GM12873 (cell line): ENCODE measurements at regions not wholly inside any gene's neighbourhood (a gene's known extent, or its start where the extent isn't known, plus 50 kb on each side); places are given as distances from the start of the nearest gene placed in this dataset.

ENCODE experiments used
- TF ChIP-seq, protein P1 (sequence below): IDR thresholded peaks from 2 replicates; pipeline ENCODE4 v1.5.1; 2012; ENCODE audit warnings: low read depth, mild to moderate bottlenecking, moderate library complexity, low read length, control low read depth; ENCODE audit not compliant: insufficient read depth; ENCODE audit errors: missing control alignments

DNA sequence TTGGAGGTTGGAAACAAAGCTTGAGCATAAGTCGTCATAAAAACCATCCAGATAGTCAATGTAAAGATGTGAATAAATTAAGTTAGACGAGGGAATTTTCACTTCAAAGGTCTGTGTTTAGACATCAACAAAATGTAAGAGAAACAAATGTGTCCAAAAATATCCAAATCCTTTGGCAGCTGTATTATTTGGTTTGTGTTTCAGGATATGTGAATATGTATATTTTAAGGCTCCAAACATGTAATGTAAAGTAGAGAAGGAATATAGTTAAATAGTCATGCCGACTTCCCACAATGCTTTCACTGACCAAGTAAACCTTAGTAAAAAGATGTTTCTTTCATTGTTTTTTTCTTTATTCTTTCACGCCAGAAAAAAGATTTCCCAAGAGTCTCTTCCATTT, 604.9 kb upstream of the NRP1 start:
- TF ChIP-seq, protein P1, sequence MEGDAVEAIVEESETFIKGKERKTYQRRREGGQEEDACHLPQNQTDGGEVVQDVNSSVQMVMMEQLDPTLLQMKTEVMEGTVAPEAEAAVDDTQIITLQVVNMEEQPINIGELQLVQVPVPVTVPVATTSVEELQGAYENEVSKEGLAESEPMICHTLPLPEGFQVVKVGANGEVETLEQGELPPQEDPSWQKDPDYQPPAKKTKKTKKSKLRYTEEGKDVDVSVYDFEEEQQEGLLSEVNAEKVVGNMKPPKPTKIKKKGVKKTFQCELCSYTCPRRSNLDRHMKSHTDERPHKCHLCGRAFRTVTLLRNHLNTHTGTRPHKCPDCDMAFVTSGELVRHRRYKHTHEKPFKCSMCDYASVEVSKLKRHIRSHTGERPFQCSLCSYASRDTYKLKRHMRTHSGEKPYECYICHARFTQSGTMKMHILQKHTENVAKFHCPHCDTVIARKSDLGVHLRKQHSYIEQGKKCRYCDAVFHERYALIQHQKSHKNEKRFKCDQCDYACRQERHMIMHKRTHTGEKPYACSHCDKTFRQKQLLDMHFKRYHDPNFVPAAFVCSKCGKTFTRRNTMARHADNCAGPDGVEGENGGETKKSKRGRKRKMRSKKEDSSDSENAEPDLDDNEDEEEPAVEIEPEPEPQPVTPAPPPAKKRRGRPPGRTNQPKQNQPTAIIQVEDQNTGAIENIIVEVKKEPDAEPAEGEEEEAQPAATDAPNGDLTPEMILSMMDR: no peak

DNA sequence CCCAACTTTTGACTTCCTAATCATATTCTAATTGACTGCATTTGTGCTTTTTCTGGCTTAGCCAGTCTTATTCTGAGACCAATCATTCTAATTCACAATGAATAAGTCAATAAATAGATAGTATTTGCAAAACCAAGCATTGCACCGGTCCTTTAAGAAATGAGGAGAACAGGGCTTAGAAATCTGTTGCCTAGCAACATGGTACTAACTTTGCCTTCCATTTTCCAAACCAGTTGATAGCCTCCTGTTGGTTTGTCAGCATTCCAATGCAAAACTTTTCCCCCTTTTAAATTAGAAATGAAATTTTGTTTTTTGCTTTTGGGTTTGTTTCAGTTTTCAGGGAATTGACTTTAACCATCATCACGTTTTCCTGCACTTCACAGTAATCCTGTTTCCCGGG, 603.5 kb upstream of the NRP1 start:
- TF ChIP-seq, protein P1: no peak

DNA sequence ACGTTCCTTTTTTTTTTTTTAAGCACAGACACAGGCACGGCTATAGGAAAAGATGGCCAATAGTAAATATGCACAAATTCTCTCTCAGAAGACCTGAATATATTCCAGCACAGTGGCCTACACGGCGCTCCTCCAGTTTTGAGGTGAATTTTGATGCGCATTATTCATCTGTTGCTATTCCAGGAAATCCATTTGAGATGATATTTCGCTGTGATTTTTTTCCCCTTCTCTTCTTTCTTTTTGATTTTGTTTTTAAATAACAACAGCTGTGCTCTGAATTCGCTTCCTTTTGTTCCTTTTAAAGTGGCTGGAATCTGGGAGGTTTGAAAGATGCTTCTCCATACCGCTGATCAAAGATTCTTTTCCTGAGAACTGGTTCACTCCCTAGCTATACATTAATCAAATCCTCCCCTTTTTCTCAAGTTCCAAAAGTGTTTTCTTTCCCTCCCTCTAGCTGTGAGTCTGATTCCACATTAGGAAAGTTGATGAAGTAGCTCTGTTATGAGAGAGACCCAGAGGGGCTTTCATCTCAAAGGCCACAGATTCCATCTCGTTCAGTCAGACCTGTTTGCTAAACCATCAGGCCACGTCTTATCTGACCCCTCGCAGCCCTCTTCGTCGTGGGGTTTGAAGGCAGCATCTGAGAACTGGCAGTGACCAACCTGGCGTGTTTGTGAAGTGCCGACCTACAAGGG, 602.7 kb upstream of the NRP1 start:
- TF ChIP-seq, protein P1: no peak

GRCh38 chr10:33935350-33935749, 600.9 kb upstream of the NRP1 start:
- TF ChIP-seq, protein P1: no peak

DNA sequence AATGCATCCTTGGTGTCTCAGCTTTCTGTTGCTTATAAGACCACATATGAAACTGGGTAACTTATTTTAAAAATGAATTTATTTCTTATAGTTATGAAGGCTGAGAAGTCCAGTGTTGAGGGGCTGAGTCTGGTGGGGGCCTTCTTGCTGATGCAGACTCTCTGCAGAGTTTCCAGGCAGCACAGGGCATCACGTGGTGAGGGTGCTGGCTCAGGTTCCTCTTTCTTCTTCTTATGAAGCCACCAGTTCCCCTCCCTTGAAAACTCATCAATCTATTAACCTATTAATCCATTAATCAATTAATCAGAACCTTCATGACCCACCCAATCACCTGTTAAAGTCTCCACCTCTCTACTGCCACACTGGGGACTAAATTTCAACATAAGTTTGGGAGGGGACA, 595.6 kb upstream of the NRP1 start:
- TF ChIP-seq, protein P1: no peak

GRCh38 chr10:33927347-33927746, 592.9 kb upstream of the NRP1 start:
- TF ChIP-seq, protein P1: no peak

DNA sequence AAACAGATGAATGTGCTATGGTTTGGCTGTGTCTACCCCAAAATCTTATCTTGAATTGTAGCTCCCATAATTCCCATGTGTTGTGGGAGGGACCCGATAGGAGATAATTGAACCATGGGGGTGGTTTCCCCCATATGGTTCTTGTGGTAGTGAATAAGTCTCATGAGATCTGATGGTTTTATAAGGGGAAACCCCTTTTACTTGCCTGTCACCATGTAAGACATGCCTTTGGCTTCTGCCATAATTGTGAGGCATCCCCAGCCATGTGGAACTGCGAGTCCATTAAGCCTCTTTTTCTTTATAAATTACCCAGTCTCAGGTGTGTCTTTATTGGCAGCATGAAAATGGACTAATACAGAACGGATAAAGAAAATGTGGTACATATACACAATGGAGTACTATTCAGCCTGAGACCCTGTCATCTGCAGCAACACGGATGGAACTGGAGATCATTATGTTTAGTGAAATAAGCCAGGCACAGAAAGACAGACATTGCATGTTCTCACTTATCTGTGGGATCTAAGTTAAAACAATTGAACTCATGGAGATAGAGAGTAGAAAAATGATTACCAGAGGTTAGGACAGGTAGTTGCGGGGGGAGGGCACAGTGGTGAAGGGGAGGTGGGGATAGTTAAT, 587.6 kb upstream of the NRP1 start:
- TF ChIP-seq, protein P1: no peak
